ENCODE measurements at regions not wholly inside any gene's neighbourhood (a gene's known extent, or its start where the extent isn't known, plus 50 kb on each side); places are given as distances from the start of the nearest gene placed in this dataset.

DNA sequence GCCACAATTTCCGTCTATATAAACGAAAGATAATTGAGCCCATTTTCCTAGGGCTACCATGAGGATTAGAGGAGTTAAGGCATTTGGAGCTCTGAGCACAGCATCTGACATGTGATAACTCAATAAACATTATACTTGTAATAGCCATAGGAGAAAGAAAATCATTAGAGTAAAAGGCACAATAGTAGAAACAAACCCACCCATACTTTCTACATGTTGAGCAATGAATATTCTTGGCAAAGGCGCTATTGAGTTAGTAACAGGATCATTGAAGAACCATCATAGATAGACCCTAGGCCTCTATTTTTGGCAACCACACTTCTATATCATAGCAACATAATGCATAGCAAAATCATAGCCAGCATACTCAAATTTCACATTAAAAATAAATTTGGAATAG is 664.1 kb downstream of the NOVA1 start:
- Histone ChIP-seq H2BK12ac (ENCODE audit: insufficient read length, low read depth, low read length) (no peak overlapping the region), H4K8ac (replicated peaks; ENCODE audit: insufficient read length, low read depth, low read length) (no peak overlapping the region), H3K56ac (ENCODE audit: insufficient read length, low read depth, low read length) (no peak overlapping the region), H2AK5ac (ENCODE audit: insufficient read length, low read length) (no peak overlapping the region), H3K9ac (ENCODE audit: extremely low read depth, insufficient read length, low read length) (no peak overlapping the region), H3K79me1 (ENCODE audit: insufficient read depth, low read depth, low read length, poor library complexity, severe bottlenecking) (no peaks in the 10 kb centered on the region), H4K20me1 (ENCODE audit: control insufficient read depth, insufficient read depth, insufficient read length) (no peaks in the 10 kb centered on the region), H2BK20ac (ENCODE audit: low read depth, low read length, poor library complexity, severe bottlenecking) (no peak overlapping the region), H3K23me2 (ENCODE audit: insufficient read length, low read depth, low read length, poor library complexity, severe bottlenecking) (no peaks in the 10 kb centered on the region), H3K23ac (ENCODE audit: insufficient read length, low read depth, low read length) (no peak overlapping the region), H3K4ac (ENCODE audit: low read depth, low read length) (no peak overlapping the region), H3K4me2 (ENCODE audit: insufficient read depth, insufficient read length, low read length) (no peak overlapping the region), H3K27me3 (ENCODE audit: insufficient read depth, low read length) (no peaks in the 10 kb centered on the region), H3K4me1 (ENCODE audit: insufficient read depth, low read length) (no peaks in the 10 kb centered on the region), H2BK120ac (ENCODE audit: low read depth, low read length, poor library complexity, severe bottlenecking) (no peak overlapping the region), H2AFZ (ENCODE audit: low read length) (no peak overlapping the region), H4K91ac (ENCODE audit: insufficient read length, low read depth, low read length) (no peak overlapping the region), H2BK15ac (ENCODE audit: low read depth, low read length) (no peak overlapping the region), H3K9me3 (ENCODE audit: control insufficient read depth, low read depth, low read length) (no peaks in the 10 kb centered on the region), H4K5ac (ENCODE audit: insufficient read length, low read depth, low read length) (no peak overlapping the region), H3K27ac (ENCODE audit: insufficient read length, low read depth, low read length) (no peak overlapping the region), H3T11ph (ENCODE audit: low read length) (no peak overlapping the region), H2BK5ac (ENCODE audit: insufficient read length, low read length) (no peak overlapping the region), H3K79me2 (ENCODE audit: insufficient read depth, low read length) (no peaks in the 10 kb centered on the region), H3K14ac (ENCODE audit: insufficient read depth, low read length) (no peak overlapping the region), H3K18ac (ENCODE audit: insufficient read length, low read depth, low read length) (no peak overlapping the region)
- Mint-ChIP-seq H3K9me3 (no peaks in the 10 kb centered on the region), H3K4me1 (no peaks in the 10 kb centered on the region), H3K27me3 (ENCODE audit: low read depth) (no peaks in the 10 kb centered on the region), H3K27ac (no peak overlapping the region), H3K4me3 (no peak overlapping the region), H3K36me3 (ENCODE audit: insufficient read depth in 1 of 3, low read depth in 3 of 3) (no peaks in the 10 kb centered on the region)
- no CpG with 5 or more reads among the region's 3 CpGs for WGBS (ENCODE audit: extremely low coverage, insufficient read length, low lambda C conversion rate)
- TF ChIP-seq, protein P1, sequence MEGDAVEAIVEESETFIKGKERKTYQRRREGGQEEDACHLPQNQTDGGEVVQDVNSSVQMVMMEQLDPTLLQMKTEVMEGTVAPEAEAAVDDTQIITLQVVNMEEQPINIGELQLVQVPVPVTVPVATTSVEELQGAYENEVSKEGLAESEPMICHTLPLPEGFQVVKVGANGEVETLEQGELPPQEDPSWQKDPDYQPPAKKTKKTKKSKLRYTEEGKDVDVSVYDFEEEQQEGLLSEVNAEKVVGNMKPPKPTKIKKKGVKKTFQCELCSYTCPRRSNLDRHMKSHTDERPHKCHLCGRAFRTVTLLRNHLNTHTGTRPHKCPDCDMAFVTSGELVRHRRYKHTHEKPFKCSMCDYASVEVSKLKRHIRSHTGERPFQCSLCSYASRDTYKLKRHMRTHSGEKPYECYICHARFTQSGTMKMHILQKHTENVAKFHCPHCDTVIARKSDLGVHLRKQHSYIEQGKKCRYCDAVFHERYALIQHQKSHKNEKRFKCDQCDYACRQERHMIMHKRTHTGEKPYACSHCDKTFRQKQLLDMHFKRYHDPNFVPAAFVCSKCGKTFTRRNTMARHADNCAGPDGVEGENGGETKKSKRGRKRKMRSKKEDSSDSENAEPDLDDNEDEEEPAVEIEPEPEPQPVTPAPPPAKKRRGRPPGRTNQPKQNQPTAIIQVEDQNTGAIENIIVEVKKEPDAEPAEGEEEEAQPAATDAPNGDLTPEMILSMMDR (conservative IDR thresholded peaks at IDR 0.05): no peak
- DNase-seq: no peak

Measured in H9 (cell line).